ENCODE measurements at regions not wholly inside any gene's neighbourhood (a gene's known extent, or its start where the extent isn't known, plus 50 kb on each side); places are given as distances from the start of the nearest gene placed in this dataset.
"Not testable (repeated sequence)": the region's sequence is repeated elsewhere in the genome, so short reads cannot be mapped to it uniquely, and the experiment has no call there.

DNA sequence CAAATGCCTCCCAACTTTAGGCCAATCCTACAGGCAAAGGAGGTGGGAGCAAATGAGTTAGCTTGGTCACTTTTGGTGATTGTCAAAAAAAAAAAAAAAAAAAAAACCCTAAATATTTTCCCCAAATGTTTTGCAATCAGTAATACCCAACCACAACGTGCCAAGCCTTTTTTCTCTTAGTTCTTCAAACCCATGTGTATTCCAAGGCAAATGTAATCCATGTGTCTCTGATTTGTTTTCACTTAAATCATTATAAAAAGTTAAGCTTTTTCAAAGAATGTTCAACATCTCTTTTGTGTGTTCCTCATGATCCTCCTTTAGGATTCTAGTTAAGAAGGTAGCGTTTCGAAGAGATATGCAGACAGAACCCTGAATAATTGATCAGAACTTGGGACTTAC, 328.4 kb downstream of the PAPSS1 start:
- DNase-seq (ENCODE audit: low spot score) = no peak

DNA sequence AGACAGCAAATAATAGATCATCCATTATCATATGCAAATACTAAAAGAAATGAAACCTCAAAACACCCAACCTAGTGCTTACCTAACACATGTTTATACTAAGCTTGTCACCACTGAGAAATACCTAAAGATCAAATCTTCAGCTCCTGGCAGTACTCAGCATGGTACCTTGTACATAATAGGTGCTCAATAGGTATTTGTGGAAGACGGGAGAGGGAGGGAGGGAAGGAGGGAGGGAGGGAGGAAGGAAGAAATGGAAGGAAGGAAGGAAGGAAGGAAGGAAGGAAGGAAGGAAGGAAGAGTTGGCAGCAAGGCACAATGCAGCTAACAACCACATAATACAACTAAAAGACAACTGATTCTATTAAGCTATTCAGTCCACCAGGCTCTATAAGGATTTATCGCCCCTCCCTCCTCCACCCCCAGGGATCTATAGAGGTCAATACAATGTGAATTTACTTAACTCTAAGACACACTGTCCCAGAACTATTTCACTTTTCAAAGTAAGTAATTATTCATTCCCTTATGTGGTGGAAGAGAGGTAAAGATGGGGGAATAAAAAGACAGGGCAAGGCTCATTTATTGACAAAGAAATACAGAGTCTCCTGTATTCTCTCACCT, 328.9 kb downstream of the PAPSS1 start:
- no peak for DNase-seq (ENCODE audit: low spot score)

DNA sequence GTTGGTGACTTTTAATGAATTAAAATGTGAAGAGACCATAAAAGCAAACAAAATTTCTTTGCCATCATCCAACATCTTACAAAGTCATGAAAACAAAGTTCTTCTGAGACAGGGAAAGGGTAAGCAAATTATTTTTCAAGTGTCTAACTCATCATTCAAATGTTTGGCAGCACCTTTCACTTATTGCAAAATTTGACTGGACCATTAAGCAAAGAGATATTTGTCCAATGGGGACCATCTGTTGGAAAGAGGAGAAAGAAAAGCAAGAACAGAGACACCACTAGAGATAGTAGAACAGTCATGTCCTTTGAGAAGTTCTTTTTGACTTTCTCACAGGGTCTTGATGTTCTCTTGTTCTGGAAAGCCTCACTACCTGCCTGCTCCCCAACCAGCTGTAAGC, 330.1 kb downstream of the PAPSS1 start:
- no peak for DNase-seq (ENCODE audit: low spot score)

DNA sequence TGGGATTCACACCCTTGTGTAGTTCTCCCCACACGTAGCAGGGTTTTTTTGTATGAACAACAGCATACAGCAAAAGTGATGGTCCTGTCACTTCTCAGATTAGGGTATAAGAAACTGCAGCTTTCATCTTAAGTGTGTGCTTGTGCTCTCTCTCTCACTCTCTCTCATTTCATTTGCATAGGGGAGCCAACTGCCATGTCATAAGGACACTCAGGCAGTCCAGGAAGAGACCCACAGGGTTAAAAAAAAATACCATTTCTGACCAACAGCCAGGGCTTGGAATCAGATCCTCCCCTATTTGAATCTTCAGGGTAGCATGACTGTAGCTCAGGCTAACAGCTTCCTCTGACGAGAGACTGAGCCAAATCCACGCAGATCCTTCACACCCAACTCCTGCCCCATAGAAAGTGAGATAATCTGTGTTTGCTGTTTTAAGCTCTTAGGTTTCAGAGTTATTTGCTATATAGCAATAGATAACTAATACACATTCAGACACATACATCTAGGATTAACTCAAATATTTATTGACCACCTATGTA, 331.2 kb downstream of the PAPSS1 start:
- DNase-seq (ENCODE audit: low spot score) = no peak

DNA sequence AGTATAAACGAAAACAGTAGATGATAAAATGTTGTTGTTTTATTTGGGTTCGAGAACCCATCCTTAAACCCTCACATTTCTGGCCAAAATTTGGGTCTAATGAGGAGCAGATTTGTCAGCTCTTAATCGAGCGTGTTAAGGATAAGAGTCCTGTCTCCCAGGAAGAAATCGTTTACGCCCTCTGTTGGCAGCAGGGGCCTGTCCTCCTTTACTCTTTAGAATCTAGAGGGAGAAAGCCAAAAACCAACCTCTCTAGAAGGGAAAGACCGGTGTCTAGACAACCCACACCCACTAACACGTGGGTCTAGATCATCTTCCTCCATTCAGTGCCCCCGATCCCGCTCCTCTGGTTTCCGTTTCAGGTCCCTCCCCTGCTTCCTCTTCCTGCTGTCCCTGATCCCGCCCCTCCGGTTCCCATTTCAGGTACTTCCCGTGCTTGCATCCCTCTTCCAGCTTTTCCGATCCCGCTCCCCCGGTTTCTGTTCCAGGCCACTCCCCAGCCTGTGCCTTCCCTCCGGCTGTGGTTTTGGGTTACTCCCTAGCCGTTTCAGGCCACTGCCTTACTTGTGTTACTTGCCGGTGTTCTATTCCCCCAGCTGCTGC, 339.1 kb downstream of the PAPSS1 start:
- no peak for DNase-seq (ENCODE audit: low spot score)

DNA sequence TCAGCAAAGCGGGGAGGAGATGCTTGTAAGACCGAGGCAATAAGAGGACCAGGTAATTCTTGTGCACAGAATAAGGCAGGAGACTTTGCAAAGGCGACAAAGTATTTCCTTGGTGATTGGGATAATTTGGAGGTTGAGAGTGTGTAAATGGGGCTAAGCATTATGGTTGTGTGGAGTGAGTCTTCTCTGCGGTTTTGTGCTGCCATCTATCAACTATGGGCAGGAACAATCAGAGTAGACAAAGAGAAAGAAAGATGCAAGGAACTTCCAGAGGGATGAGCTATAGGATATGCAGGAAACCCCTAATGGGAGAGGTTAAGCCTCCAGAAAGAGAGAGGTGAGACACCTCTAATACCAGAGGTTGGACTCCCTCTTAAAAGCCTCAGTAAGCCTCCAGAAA, 339.8 kb downstream of the PAPSS1 start:
- DNase-seq (ENCODE audit: low spot score) = no peak

DNA sequence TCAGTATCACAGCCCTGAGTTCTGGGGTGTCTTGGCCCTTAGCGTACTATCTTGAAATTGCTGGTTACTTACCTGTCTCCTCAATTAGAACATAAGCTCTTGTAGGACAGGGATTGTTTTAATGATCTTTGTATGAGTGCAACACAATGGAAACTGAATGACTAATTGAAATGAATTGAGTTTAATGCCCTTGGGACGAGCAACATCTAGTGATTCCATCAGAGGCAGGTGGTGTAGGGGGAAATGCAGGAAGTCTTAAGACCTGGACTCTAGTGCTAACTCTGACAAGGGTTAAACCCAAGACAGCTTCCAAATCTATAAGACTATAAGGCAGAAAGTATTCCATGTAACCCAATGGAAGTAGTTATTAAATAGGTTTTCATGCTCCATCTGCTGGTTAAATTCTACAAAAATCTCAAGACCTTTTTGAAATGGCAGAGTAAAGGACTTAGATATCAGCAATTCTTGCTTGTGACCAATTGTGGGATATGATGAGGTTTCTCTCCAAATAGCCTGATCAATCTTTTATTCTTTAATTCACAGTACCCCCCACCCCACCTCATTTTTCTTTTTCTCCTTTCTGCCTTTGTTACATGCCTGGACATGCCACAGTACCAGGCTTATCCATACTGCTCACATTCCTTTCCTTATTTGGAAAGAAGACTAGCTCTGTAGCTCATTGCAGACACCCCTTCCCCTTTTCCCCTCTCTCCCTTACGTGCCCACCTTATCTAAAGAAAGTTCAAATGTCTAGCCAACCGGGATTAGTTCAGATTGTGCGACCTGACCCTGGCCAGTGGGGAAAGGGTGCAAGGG, 340.8 kb downstream of the PAPSS1 start:
- no peak for DNase-seq (ENCODE audit: low spot score)

DNA sequence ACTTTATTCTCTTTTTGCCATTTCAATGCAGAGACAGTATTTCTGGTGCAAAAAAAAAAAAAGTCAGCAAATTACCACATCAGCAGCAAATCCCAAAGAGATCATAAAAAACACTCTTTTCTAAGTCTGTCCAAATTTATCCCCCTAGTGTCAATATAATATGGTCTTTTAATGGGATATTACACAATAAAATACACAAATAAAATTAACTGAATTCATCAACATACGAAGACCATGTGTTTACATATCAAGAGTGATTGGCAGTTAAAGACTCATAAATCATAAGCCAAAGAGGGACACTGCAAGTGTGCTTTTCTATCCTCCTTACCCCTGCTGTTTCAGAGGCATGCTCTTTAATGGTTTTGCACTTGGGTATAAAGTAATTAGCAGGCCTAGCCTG, 340.2 kb upstream of the DKK2 start:
- DNase-seq (ENCODE audit: low spot score) = no peak

DNA sequence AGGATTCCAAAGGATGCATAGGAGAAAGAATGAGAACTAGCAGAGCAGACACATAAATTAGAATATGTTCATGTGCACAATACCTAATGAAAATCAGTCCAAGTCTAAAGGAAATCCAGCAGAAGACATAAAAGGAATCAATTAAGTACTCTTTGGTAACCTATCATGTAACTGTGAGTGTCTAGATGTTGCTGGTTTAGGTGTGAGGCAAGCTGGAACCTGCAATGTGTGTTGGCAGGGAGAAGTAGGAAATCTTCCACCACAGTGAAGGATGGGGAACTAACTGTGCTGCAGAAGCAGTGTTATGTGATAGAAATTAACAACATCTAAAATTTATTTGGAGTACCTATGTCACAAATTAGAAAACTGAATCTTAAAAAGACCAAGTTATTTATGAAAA, 330.8 kb upstream of the DKK2 start:
- no peak for DNase-seq (ENCODE audit: low spot score)

DNA sequence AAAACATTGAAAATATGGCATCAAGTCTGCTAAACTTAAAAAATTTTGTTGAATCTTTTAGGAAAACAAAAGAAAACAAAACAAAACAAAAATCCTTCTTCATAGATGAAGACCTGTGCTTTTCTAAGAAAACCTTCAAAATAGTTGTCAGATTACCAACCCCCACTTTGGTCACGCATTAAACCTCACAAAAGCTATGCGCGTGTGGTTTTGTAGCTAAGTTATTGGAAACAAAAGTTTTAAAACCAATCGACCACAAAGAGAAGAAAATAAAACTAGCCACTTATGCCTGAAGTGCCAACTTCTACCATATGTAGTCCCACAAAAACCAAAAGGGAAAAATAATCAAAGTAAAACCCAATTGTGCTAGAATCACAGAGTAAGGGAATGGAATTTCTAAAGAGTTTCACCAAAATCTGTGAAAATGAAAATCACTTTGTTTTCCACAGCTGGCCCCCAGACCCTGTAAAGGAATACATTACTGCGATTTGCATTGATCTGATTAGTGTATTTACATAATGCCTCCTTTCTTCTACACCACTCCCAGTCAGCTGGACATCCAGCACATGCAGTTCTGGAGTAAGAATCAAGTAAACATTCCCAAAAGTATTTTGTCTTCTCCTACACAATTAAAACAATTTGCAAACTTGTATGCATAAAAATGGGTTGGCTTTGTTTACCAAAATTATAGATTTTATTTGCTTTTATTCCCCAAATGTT, 330.1 kb upstream of the DKK2 start:
- no peak for DNase-seq (ENCODE audit: low spot score)

DNA sequence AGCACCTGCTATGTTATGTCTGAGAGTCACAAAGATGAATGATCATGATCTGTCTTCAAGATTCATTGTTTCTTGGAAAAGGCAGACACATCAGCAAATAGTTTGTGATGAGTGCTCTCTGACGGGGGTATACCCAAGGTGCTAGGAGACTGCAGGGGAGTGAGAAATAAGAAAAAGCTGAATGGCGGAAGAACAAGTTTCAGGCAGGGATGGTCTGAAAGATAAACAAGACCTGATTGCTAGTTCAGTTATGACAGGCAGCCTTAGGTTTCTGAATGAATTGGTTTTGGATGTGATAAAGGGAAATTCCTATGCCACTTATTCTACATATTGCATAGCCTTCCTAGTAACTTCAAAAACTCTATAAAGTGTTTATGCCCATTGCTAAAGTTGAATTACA, 327.0 kb upstream of the DKK2 start:
- DNase-seq (ENCODE audit: low spot score) = no peak

DNA sequence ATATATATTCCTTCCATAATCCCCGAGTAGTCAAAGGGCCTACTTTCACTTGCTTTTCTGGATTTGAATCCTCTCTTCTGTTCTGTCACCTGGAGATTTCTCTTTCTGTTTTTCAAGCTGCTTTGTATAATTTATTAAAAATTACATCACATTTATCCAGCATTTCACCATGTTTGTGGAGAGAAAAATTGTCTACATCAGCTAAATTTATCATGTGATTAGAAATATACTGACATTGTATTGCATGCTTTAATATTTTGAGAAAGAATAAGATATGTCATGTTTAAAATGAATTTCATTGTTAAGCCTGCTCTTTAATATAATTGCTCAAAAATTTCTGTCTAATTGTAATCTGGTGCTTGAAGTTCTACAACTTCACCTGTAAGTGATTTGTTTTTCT, 323.1 kb upstream of the DKK2 start:
- DNase-seq (ENCODE audit: low spot score) = no peak

DNA sequence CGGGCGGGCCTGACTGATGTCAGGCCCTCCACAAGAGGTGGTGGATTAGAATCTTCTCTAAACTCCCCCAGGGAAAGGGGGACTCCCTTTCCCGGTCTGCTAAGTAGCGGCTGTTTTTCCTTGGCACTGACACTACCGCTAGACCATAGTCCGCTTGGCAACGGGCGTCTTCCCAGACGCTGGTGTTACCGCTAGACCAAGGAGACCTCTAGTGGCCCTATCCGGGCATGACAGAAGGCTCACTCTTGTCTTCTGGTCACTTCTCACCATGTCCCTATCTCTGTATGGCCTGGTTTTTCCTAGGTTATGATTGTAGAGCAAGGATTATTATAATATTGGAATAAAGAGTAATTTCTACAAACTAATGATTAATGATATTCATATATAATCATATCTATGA, 318.2 kb upstream of the DKK2 start:
- not testable (repeated sequence) for DNase-seq (ENCODE audit: low spot score)

DNA sequence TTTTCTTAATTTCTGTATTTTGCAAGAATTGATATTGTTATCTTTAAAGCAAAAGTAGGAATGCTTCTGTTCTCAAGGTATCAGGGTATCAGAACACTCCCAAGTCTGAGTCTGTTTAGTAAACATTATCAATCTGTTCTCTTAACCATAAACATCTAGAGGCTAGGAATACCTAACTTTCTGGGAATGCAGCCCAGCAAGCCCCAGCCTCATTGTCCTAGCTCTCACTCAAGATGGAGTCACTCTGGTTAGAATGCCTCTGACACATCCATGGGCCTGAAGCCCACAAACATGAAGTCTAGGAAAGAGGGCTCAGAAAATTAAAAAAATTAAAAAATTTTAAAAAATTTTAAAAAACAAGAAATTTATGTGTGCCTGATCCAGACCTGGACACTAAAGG, 315.1 kb upstream of the DKK2 start:
- DNase-seq (ENCODE audit: low spot score) = no peak

DNA sequence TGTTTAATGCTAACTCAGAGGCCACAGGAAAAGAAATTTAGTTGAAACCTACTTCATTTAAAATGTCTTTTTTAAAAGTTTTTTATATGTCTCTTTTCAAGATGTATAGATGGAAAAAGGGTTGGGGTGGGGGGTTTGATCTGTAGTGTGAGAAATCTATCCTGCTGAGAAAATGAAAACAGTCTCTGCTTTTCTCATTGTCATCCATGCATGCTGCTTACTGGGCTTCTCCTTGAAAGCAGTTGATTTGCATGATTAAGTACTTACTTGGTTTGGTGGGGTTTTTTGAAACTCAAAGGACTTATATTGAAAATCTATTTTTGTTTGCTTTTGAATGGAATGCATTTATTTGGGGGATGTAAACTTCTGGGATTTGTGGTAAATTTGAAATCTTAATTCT, 313.6 kb upstream of the DKK2 start:
- DNase-seq (ENCODE audit: low spot score) = no peak

DNA sequence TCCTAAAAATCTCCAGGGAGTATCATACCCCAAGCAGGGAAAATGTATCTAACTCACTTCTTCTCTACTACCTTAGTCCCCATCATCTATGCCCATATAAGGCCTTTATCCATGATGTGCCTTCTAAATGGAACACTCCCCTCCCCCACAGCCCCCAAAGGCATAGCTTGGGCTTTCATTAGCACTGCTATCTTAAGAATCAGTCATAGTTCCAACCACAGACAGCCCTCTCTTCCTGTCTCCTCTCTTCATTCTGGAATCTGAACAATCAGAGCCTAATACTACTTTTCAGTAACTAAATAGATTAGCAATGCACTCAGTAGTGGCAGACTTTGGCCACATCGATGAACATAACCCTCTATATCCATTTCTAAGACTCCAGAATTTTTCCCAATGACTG, 313.2 kb upstream of the DKK2 start:
- DNase-seq (ENCODE audit: low spot score) = no peak

DNA sequence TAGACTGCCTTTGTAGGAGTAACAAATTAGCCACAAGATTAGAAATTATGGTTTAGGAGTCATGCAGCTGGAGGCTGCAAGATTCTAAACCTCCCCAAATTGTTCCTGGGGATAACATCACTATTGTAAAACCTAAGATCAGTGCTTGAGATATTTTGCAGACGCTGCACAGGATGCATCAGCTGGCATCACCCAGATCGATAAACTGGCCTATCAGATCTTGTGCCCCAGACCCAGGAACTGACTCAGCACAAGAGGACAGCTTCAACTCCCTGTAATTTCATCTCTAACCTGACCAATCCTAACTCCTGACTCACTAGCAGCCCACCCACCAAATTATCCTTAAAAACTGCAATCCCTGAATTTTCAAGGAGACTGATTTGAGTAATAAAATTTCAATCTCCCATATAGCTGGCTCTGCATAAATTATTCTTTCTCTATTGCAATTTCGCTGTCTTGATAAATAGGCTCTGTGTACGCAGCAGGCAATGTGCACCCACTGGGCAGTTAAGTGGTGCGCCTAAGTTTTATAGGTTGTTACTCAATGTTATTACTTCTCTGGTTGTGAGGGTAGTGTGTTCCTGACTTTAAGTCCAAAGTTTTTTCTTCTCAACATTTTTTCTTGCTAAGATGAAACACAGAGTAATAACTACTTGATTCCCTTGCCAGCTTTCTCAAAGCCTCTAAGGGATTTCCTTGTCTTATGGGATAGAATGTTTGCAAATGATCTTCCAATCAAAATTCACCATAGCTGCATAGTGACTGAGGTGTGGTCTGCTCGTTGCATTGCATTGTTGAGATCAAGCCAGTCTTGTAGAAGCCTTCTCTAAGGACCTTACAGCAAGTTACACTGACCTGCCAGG, 312.3 kb upstream of the DKK2 start:
- no peak for DNase-seq (ENCODE audit: low spot score)

DNA sequence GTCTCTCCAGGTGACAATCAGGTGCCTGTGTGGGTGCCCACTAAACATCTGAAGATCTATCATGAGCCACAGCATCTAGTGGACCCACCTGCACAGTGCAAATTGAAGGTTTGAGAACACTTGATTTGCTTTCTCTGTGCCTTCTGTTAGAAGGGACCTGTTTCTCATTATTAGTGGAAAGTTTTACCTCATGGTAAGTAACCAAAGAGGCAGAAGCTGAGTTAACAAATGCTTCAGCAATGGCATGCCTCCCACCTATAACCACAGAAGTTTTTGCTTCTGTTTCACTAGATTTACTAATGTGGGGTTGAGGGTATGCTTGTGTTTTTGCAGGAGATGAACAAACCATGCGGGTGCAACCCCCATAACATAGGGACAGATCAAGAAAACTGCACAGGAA, 297.4 kb upstream of the DKK2 start:
- DNase-seq (ENCODE audit: low spot score) = no peak

DNA sequence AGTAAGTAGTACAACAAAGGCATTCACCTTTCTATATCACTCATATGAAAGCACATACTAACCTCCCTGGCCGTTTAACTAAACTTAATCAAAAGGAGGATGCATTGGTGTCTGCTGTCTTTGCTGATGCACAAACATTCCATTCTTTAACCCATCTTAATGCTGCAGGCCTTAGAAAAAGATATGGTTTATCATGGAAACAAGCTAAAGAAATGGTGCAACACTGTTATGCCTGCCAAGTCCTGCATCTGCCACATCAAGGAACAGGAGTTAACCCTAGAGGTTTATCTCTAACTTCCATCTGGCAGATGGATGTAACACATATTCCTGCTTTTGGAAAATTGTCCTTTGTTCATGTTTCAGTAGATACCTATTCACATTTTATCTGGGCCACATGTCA, 296.5 kb upstream of the DKK2 start:
- not testable (repeated sequence) for DNase-seq (ENCODE audit: low spot score)

DNA sequence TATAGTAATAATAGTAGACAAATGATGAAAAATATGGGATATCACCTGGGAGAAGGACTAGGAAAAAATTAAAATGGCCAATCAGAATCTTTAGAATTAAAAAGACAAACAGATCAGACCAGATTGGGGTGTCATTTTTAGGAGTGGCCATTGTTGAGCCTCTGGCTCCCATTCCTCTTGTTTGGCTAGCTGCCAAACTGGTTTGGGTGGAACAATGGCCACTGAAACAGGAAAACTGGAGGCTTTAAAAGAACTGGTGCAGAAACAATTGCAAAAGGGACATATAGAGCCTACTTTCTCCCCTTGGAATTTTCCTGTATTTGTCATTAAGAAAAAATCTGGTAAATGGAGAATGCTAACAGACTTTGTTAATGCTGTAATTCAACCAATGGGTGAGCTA, 294.8 kb upstream of the DKK2 start:
- no peak for DNase-seq (ENCODE audit: low spot score)

DNA sequence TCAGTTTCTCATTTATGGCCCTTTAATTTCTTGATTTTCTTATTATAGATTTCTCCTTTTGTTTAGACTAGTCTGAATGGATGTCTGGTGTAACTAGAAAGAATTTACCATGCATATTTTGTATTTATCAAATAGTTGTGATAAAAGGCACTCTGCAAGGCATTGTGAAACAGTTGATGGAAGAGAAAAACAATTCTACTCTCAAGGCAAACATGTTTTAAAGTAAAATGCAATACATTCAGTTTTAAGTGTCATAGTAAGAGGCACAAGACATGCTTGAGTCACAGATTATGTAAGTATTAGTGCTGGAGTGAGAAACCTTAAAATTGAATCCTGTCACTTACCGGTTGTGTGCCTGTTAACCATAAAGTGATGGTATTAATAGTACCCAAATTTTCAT, 283.3 kb upstream of the DKK2 start:
- DNase-seq (ENCODE audit: low spot score) = no peak

DNA sequence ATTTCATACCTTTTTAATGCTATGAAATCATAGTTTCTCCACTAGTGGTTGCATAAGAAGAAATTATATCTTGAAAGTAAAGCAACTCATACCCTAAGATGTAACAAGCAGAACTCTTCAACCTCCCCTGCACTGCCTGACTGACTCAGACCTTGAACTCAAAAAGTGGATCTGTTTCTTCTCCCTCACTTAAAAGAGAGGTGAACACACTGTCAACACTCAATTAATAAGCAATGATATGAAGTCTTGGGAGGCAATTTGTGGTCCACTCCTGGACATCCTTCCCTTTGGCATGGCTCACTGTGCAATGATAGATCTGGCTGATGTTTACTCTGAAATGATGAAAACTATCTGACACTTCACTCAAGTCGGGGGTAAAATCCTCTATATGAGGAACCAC, 282.0 kb upstream of the DKK2 start:
- no peak for DNase-seq (ENCODE audit: low spot score)
